ENCODE measurements at regions not wholly inside any gene's neighbourhood (a gene's known extent, or its start where the extent isn't known, plus 50 kb on each side); places are given as distances from the start of the nearest gene placed in this dataset.

DNA sequence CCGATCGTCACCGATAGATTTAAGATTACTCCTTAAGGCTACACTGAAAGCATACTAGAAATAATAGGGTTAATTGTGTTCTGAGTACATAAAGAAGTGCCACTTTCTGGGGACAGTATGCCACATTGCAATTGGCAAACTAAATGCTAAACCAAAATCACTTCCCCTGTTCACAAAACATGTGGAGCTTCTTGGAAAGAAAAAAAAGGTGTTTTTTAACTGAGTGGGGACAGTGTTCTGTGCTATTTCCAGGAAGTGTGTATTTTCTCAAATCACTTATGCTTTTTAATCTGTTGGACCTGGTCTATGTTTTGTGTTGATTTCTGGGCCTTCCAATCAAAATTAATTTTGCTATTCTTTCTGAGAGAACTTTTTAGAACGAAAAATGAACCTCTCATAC is 149.3 kb upstream of the MPDZ start:
- Histone ChIP-seq H2BK12ac (ENCODE audit: low read length in 2 of 2) (no peak overlapping the region), H3K27ac (ENCODE audit: low read length, poor library complexity, severe bottlenecking) (no peak overlapping the region), H3K9ac (ENCODE audit: low read length) (peak overlapping the region; percentile 37), H3K79me1 (replicated peaks; ENCODE audit: low read length, poor library complexity, severe bottlenecking) (no peaks in the 10 kb centered on the region), H3K4me2 (ENCODE audit: low read length, poor library complexity, severe bottlenecking) (no peak overlapping the region), H3K14ac (ENCODE audit: low read length in 2 of 2) (no peak overlapping the region), H4K8ac (ENCODE audit: low read length) (no peak overlapping the region), H3K18ac (ENCODE audit: low read depth in 1 of 2, low read length in 2 of 2) (no peak overlapping the region), H4K91ac (ENCODE audit: low read length) (no peak overlapping the region), H3K4me1 (ENCODE audit: control insufficient read depth, insufficient read depth, low read depth, low read length) (no peaks in the 10 kb centered on the region), H2BK120ac (ENCODE audit: low read depth, low read length) (no peak overlapping the region), H3K4ac (ENCODE audit: low read depth in 1 of 2, low read length in 2 of 2) (no peak overlapping the region), H2AFZ (ENCODE audit: low read depth, low read length) (no peak overlapping the region), H3K9me3 (ENCODE audit: control insufficient read depth, low read length) (no peaks in the 10 kb centered on the region), H3K23ac (ENCODE audit: low read length in 2 of 2) (no peak overlapping the region), H3K36me3 (ENCODE audit: control insufficient read depth in 1 of 2, insufficient read depth in 2 of 2, low read depth in 1 of 2, low read length in 2 of 2) (no peaks in the 10 kb centered on the region), H2BK5ac (ENCODE audit: low read depth, low read length, poor library complexity, severe bottlenecking) (no peak overlapping the region), H3K27me3 (ENCODE audit: control insufficient read depth in 1 of 2, insufficient read depth in 1 of 2, low read length in 2 of 2) (peaks cover 0 to 6% of the 10 kb centered on the region in 2 experiments), H2BK15ac (ENCODE audit: low read depth, poor library complexity, severe bottlenecking) (no peak overlapping the region), H2AK5ac (ENCODE audit: low read length, severe bottlenecking) (no peak overlapping the region), H3K4me3 (ENCODE audit: insufficient read depth in 1 of 2, low read depth in 1 of 2, low read length in 2 of 2) (no peak overlapping the region)
- no CpG with 5 or more reads among the region's 4 CpGs for WGBS
- DNase-seq, result no peak

DNA sequence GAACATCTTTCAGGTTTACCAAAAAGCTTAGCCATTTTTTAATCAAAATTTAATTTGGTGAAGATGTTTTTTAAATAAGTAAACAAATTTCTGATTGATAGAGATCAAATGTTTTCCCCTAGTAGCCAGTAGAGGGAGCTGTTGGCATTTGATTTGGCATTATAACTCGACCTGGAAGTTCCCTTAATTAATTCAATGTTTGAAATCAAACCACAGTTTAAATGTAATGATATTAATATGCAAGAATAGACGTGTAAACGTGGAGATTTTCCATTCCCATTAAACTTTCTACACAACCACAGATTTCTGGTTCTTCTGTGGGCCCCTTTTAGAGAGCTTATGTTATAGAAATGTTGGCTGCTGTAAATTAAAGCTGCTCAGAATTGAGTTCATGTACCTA is 148.1 kb upstream of the MPDZ start:
- no CpG with 5 or more reads among the region's 3 CpGs for WGBS
- no peaks in the 10 kb centered on the region for H3K79me1 ChIP-seq (replicated peaks; ENCODE audit: low read length, poor library complexity, severe bottlenecking)
- no peak overlapping the region for H3K4me3 ChIP-seq (ENCODE audit: insufficient read depth in 1 of 2, low read depth in 1 of 2, low read length in 2 of 2)
- no peaks in the 10 kb centered on the region for H3K9me3 ChIP-seq (ENCODE audit: control insufficient read depth, low read length)
- H3K36me3 ChIP-seq (ENCODE audit: control insufficient read depth in 1 of 2, insufficient read depth in 2 of 2, low read depth in 1 of 2, low read length in 2 of 2), result no peaks in the 10 kb centered on the region
- no peak overlapping the region for H3K23ac ChIP-seq (ENCODE audit: low read length in 2 of 2)
- no peak overlapping the region for H3K18ac ChIP-seq (ENCODE audit: low read depth in 1 of 2, low read length in 2 of 2)
- no peaks in the 10 kb centered on the region for H3K4me1 ChIP-seq (ENCODE audit: control insufficient read depth, insufficient read depth, low read depth, low read length)
- no peak overlapping the region for H2BK5ac ChIP-seq (ENCODE audit: low read depth, low read length, poor library complexity, severe bottlenecking)
- no peak overlapping the region for H3K14ac ChIP-seq (ENCODE audit: low read length in 2 of 2)
- H2BK12ac ChIP-seq (ENCODE audit: low read length in 2 of 2), result no peak overlapping the region
- DNase-seq, result peak; percentile 54
- H2AFZ ChIP-seq (ENCODE audit: low read depth, low read length), result no peak overlapping the region
- H2AK5ac ChIP-seq (ENCODE audit: low read length, severe bottlenecking), result no peak overlapping the region
- H4K91ac ChIP-seq (ENCODE audit: low read length), result no peak overlapping the region
- peaks cover 0 to 6% of the 10 kb centered on the region in 2 experiments for H3K27me3 ChIP-seq (ENCODE audit: control insufficient read depth in 1 of 2, insufficient read depth in 1 of 2, low read length in 2 of 2)
- H2BK120ac ChIP-seq (ENCODE audit: low read depth, low read length), result no peak overlapping the region
- H4K8ac ChIP-seq (ENCODE audit: low read length), result no peak overlapping the region
- H3K9ac ChIP-seq (ENCODE audit: low read length), result peak overlapping the region; percentile 37
- no peak overlapping the region for H2BK15ac ChIP-seq (ENCODE audit: low read depth, poor library complexity, severe bottlenecking)
- no peak overlapping the region for H3K27ac ChIP-seq (ENCODE audit: low read length, poor library complexity, severe bottlenecking)
- no peak overlapping the region for H3K4ac ChIP-seq (ENCODE audit: low read depth in 1 of 2, low read length in 2 of 2)
- H3K4me2 ChIP-seq (ENCODE audit: low read length, poor library complexity, severe bottlenecking), result no peak overlapping the region

DNA sequence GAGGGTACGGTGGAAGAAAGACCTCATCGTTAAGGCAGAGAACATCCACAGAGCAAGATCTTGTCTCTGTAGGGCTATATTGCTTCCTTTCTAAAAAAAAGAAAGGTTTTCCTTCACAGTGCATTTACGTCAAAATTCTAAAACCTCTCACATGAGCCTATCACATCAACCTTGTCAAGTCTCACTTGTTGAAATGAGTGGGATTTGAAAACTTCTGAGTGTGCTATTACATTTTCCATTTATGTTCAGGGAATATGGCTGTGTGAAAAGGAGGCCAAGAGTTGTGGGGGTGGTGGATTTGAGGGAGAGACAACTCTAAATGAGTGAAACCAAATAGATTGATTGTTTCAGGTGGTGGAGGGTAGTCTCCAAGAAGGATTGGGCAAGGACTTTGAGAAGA is 147.1 kb upstream of the MPDZ start:
- Histone ChIP-seq H2AK5ac (ENCODE audit: low read length, severe bottlenecking) (no peak overlapping the region), H3K9me3 (ENCODE audit: control insufficient read depth, low read length) (no peaks in the 10 kb centered on the region), H2BK15ac (ENCODE audit: low read depth, poor library complexity, severe bottlenecking) (no peak overlapping the region), H3K4me1 (ENCODE audit: control insufficient read depth, insufficient read depth, low read depth, low read length) (no peaks in the 10 kb centered on the region), H3K18ac (ENCODE audit: low read depth in 1 of 2, low read length in 2 of 2) (no peak overlapping the region), H4K8ac (ENCODE audit: low read length) (no peak overlapping the region), H3K9ac (ENCODE audit: low read length) (no peak overlapping the region), H3K27ac (ENCODE audit: low read length, poor library complexity, severe bottlenecking) (no peak overlapping the region), H3K36me3 (ENCODE audit: control insufficient read depth in 1 of 2, insufficient read depth in 2 of 2, low read depth in 1 of 2, low read length in 2 of 2) (no peaks in the 10 kb centered on the region), H4K91ac (ENCODE audit: low read length) (no peak overlapping the region), H3K4me2 (ENCODE audit: low read length, poor library complexity, severe bottlenecking) (no peak overlapping the region), H2BK5ac (ENCODE audit: low read depth, low read length, poor library complexity, severe bottlenecking) (no peak overlapping the region), H2BK120ac (ENCODE audit: low read depth, low read length) (no peak overlapping the region), H2BK12ac (ENCODE audit: low read length in 2 of 2) (no peak overlapping the region), H3K23ac (ENCODE audit: low read length in 2 of 2) (no peak overlapping the region), H3K4me3 (ENCODE audit: insufficient read depth in 1 of 2, low read depth in 1 of 2, low read length in 2 of 2) (no peak overlapping the region), H3K4ac (ENCODE audit: low read depth in 1 of 2, low read length in 2 of 2) (no peak overlapping the region), H3K79me1 (replicated peaks; ENCODE audit: low read length, poor library complexity, severe bottlenecking) (no peaks in the 10 kb centered on the region), H2AFZ (ENCODE audit: low read depth, low read length) (no peak overlapping the region), H3K27me3 (ENCODE audit: control insufficient read depth in 1 of 2, insufficient read depth in 1 of 2, low read length in 2 of 2) (peaks cover 0 to 6% of the 10 kb centered on the region in 2 experiments), H3K14ac (ENCODE audit: low read length in 2 of 2) (no peak overlapping the region)
- 100% methylated on average over 2 of the region's 3 CpGs for WGBS
- DNase-seq, result no peak

GRCh38 chr9:13424872-13425271 is 145.4 kb upstream of the MPDZ start:
- H4K8ac ChIP-seq (ENCODE audit: low read length), result no peak overlapping the region
- no peak overlapping the region for H3K4me2 ChIP-seq (ENCODE audit: low read length, poor library complexity, severe bottlenecking)
- no peak overlapping the region for H4K91ac ChIP-seq (ENCODE audit: low read length)
- H3K4me1 ChIP-seq (ENCODE audit: control insufficient read depth, insufficient read depth, low read depth, low read length), result no peaks in the 10 kb centered on the region
- H2BK15ac ChIP-seq (ENCODE audit: low read depth, poor library complexity, severe bottlenecking), result no peak overlapping the region
- no peaks in the 10 kb centered on the region for H3K9me3 ChIP-seq (ENCODE audit: control insufficient read depth, low read length)
- H3K27ac ChIP-seq (ENCODE audit: low read length, poor library complexity, severe bottlenecking), result no peak overlapping the region
- H3K14ac ChIP-seq (ENCODE audit: low read length in 2 of 2), result no peak overlapping the region
- no peak overlapping the region for H2AFZ ChIP-seq (ENCODE audit: low read depth, low read length)
- no peak for DNase-seq
- no peak overlapping the region for H3K9ac ChIP-seq (ENCODE audit: low read length)
- no peak overlapping the region for H3K18ac ChIP-seq (ENCODE audit: low read depth in 1 of 2, low read length in 2 of 2)
- no peak overlapping the region for H2BK12ac ChIP-seq (ENCODE audit: low read length in 2 of 2)
- H3K23ac ChIP-seq (ENCODE audit: low read length in 2 of 2), result no peak overlapping the region
- H3K4ac ChIP-seq (ENCODE audit: low read depth in 1 of 2, low read length in 2 of 2), result no peak overlapping the region
- no peak overlapping the region for H2BK120ac ChIP-seq (ENCODE audit: low read depth, low read length)
- no peaks in the 10 kb centered on the region for H3K36me3 ChIP-seq (ENCODE audit: control insufficient read depth in 1 of 2, insufficient read depth in 2 of 2, low read depth in 1 of 2, low read length in 2 of 2)
- WGBS, result 96% methylated on average over 3 of the region's 4 CpGs
- H3K27me3 ChIP-seq (ENCODE audit: control insufficient read depth in 1 of 2, insufficient read depth in 1 of 2, low read length in 2 of 2), result no peaks in the 10 kb centered on the region
- H2BK5ac ChIP-seq (ENCODE audit: low read depth, low read length, poor library complexity, severe bottlenecking), result no peak overlapping the region
- H3K4me3 ChIP-seq (ENCODE audit: insufficient read depth in 1 of 2, low read depth in 1 of 2, low read length in 2 of 2), result no peak overlapping the region
- no peak overlapping the region for H2AK5ac ChIP-seq (ENCODE audit: low read length, severe bottlenecking)
- no peaks in the 10 kb centered on the region for H3K79me1 ChIP-seq (replicated peaks; ENCODE audit: low read length, poor library complexity, severe bottlenecking)
